LoVo (cell line): ENCODE measurements at regions not wholly inside any gene's neighbourhood (a gene's known extent, or its start where the extent isn't known, plus 50 kb on each side); places are given as distances from the start of the nearest gene placed in this dataset.
"Not testable (repeated sequence)": the region's sequence is repeated elsewhere in the genome, so short reads cannot be mapped to it uniquely, and the experiment has no call there.

Experiments used
- DNase-seq: peaks from one replicate; pipeline ENCODE4 v3.0.0-alpha.2; 2016; ENCODE audit warnings: low spot score

GRCh38 chr4:115222061-115222460 lies 108.6 kb upstream of the NDST4 start:
- no peak for DNase-seq

DNA sequence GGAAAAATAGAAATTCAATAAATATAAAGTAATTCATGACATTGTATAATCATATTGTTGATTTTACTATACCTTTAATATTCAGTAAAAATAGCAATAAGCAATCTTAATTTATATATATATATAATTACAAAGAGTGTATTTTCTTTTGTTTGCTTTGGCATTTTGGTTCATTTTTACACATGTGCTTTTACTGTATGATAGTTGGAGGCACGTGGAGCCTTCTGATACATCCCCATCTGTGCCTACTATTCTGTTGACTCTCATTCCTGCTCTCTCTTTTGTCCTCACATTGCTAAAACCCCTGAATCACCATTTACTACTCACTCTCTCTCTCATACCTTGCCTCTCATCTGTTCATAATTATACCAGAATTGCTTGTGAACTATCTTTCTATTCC lies 106.4 kb upstream of the NDST4 start:
- no peak for DNase-seq

DNA sequence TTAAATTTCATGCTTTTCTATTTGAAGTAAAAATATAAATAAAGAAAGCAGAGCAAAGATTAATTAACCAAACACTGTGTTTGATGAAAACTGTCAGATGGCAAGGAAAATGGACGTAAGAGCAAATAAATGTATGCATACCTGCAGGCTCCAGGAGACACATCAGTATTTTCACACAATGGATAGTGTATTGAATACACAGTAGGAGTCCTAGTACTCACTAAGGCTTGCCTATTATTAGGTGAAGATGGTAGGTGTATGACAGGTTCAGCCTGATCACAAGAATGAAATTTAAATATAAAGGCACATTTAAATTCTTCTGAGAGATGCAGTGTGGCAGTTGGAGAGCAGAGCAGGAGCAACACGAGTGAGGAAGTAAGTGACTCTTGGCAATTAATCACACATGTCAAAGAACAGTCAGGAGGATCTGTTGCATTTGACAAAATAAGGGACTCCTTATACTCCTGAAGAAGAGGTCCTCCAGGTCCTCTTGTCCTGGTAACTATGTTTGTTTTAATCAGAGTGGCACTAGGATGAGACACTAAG lies 106.0 kb upstream of the NDST4 start:
- no peak for DNase-seq

- DNase-seq = no peak
Observed at GRCh38 chr4:115215935-115216334, 102.5 kb upstream of the NDST4 start.

DNA sequence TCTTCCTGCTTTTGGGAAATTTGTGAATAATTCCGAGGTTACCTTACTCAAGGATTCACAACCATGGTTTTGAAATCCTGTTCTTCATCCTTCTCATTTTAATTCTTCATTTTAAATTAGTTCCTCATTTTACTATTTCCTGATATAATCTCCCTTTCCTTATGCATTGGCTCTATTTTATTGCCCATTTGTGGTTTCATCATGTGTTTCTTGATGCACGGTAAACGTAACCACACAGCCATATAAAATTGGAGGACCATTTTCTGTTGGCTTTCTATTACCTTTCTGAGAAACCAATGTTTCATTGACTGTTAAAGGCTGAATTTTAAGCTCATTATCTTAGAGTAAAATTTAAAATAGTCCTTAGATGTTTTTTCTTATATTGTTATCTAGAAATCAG lies 100.3 kb upstream of the NDST4 start:
- DNase-seq = no peak

GRCh38 chr4:115201042-115201330 lies 87.6 kb upstream of the NDST4 start:
- no peak for DNase-seq

GRCh38 chr4:115200201-115201041 lies 87.0 kb upstream of the NDST4 start:
- not testable (repeated sequence) for DNase-seq

- not testable (repeated sequence) for DNase-seq
Observed at GRCh38 chr4:115194612-115195011, 81.2 kb upstream of the NDST4 start.

- no peak for DNase-seq
Observed at GRCh38 chr4:115190529-115190928, 77.1 kb upstream of the NDST4 start.

- DNase-seq = no peak
Observed at GRCh38 chr4:115187136-115187535, 73.7 kb upstream of the NDST4 start.

DNA sequence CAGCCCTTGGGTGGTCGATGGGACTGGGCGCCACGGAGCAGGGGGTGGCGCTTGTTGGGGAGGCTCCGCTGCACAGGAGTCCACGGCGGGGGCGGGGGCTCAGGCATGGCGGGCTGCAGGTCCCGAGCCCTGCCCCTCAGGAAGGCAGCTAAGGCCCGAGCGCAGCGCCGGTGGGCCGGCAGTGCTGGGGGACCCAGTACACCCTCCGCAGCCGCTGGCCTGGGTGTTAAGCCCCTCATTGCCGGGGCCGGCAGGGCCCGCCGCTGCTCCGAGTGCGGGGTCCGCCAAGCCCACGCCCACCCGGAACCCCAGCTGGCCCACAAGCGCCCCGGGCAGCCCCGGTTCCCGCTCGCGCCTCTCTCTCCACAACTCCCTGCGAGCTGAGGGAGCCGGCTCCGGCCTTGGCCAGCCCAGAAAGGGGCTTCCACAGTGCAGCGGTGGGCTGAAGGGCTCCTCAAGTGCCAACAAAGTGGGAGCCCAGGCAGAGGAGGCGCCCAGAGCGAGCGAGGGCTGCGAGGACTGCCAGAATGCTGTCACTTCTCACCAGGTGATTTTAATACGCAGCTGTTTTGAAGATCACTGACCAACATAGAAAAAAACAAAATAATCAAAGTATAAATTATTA lies 66.1 kb upstream of the NDST4 start:
- DNase-seq = not testable (repeated sequence)

- not testable (repeated sequence) for DNase-seq
Observed at GRCh38 chr4:115178687-115179086, 65.3 kb upstream of the NDST4 start.

DNA sequence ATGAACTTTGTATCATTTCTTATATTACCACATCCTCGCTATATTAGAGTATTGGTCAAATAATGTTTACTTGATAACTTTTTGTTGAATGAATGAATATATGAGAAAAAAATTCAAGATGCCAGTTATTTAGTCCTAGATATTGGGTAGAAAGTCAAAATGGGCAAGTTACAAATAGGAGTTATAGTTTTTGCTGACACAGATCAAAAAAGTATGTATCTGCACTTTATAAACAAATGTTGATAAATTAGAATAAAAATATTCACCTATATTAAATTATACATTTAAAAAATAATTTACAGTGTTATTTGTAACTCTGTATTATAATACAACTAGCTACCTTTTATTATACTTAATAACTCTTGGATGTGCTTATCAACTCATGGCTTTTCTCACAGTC lies 57.8 kb upstream of the NDST4 start:
- no peak for DNase-seq

GRCh38 chr4:115165503-115165902 lies 52.1 kb upstream of the NDST4 start:
- no peak for DNase-seq
